Right ventricle myocardium inferior (tissue), 1 donor: ENCODE measurements at regions not wholly inside any gene's neighbourhood (a gene's known extent, or its start where the extent isn't known, plus 50 kb on each side); places are given as distances from the start of the nearest gene placed in this dataset.

Experiments used
- ATAC-seq: fragments of 200-7000 bp; cut with Tn5 transposase; one replicate; pipeline ENCODE4 v1.9.1; 2020; ENCODE audit warnings: mild to moderate bottlenecking, moderate library complexity
- DNase-seq: peaks from one replicate; pipeline ENCODE4 v3.0.0; 2021; ENCODE audit errors: missing footprints
- intact Hi-C: fragments of 100-400 bp; cut with DNase I; formaldehyde crosslinking; loops from one replicate; pipeline ENCODE4 v1.11.0; 2022
- donor health status: DM: no; HTN: yes; CAD: no; lungs with severe emphysema.

- intact Hi-C loops, result no loop called here
- ATAC-seq, result no peak
Measured at GRCh38 chr5:6830643-6831239, 117.5 kb downstream of the TENT4A start.

GRCh38 chr5:6831678-6832671, 118.7 kb downstream of the TENT4A start:
- DNase-seq (no peak), ATAC-seq (no peak)
- intact Hi-C loops, result no loop called here

More at GRCh38 chr5:6830643-6831239, 117.5 kb downstream of the TENT4A start:
- DNase-seq, result no peak

- DNase-seq (no peak), ATAC-seq (no peak)
- intact Hi-C loops, result no loop called here
Measured at GRCh38 chr5:6832994-6833393, 119.8 kb downstream of the TENT4A start.

- intact Hi-C loops, result no loop called here
- DNase-seq (no peak), ATAC-seq (no peak)
Measured at GRCh38 chr5:6833406-6833805, 120.2 kb downstream of the TENT4A start.

- ATAC-seq (no peak), DNase-seq (no peak)
- intact Hi-C loops, result loop anchor here (5.0 kb wide), 1 partner anchor 70 kb away; no protein-coding TSS in a partner anchor
Measured at GRCh38 chr5:6837095-6837494, 123.9 kb downstream of the TENT4A start.

GRCh38 chr5:6837519-6838110, 124.4 kb downstream of the TENT4A start:
- no peak for ATAC-seq
- intact Hi-C loops, result loop anchor here (5.0 kb wide), 1 partner anchor 70 kb away; no protein-coding TSS in a partner anchor
- no peak for DNase-seq

- intact Hi-C loops, result loop anchor here (5.0 kb wide), 1 partner anchor 71 kb away; no protein-coding TSS in a partner anchor
- no peak for DNase-seq
- no peak for ATAC-seq
Measured at GRCh38 chr5:6838736-6839135, 125.5 kb downstream of the TENT4A start.

- intact Hi-C loops, result no loop called here
- no peak for ATAC-seq
Measured at GRCh38 chr5:6840136-6840793, 127.0 kb downstream of the TENT4A start.

GRCh38 chr5:6843335-6843734, 130.1 kb downstream of the TENT4A start:
- ATAC-seq (no peak), DNase-seq (no peak)
- intact Hi-C loops, result no loop called here

More at GRCh38 chr5:6840136-6840793, 127.0 kb downstream of the TENT4A start:
- no peak for DNase-seq

GRCh38 chr5:6843821-6844220, 130.6 kb downstream of the TENT4A start:
- intact Hi-C loops, result no loop called here
- ATAC-seq, result no peak
- no peak for DNase-seq

GRCh38 chr5:6845856-6846255, 132.6 kb downstream of the TENT4A start:
- DNase-seq, result no peak
- ATAC-seq, result no peak
- intact Hi-C loops, result no loop called here

- no peak for ATAC-seq
- intact Hi-C loops, result no loop called here
- DNase-seq, result no peak
Measured at GRCh38 chr5:6847870-6848269, 134.6 kb downstream of the TENT4A start.

- ATAC-seq (no peak), DNase-seq (no peak)
- intact Hi-C loops, result no loop called here
Measured at GRCh38 chr5:6849316-6850105, 136.3 kb downstream of the TENT4A start.

GRCh38 chr5:6850106-6850432, 136.8 kb downstream of the TENT4A start:
- intact Hi-C loops, result no loop called here
- DNase-seq (no peak), ATAC-seq (no peak)

- intact Hi-C loops, result no loop called here
- DNase-seq (no peak), ATAC-seq (no peak)
Measured at GRCh38 chr5:6856653-6857052, 143.4 kb downstream of the TENT4A start.

GRCh38 chr5:6858419-6858818, 145.2 kb downstream of the TENT4A start:
- DNase-seq (peak; percentile 26), ATAC-seq (no peak)
- intact Hi-C loops, result no loop called here

GRCh38 chr5:6859023-6859422, 145.8 kb downstream of the TENT4A start:
- DNase-seq, result no peak
- intact Hi-C loops, result no loop called here
- no peak for ATAC-seq

- intact Hi-C loops, result no loop called here
- ATAC-seq (no peak), DNase-seq (no peak)
Measured at GRCh38 chr5:6859951-6860638, 146.9 kb downstream of the TENT4A start.
